GM12872 (cell line): ENCODE measurements at regions not wholly inside any gene's neighbourhood (a gene's known extent, or its start where the extent isn't known, plus 50 kb on each side); places are given as distances from the start of the nearest gene placed in this dataset.

Experiments
- TF ChIP-seq, protein P1 (sequence below): IDR thresholded peaks from 3 replicates; pipeline ENCODE4 v1.5.1; 2011; ENCODE audit warnings: low read depth, mild to moderate bottlenecking, low read length, moderate library complexity; ENCODE audit not compliant: insufficient read depth

DNA sequence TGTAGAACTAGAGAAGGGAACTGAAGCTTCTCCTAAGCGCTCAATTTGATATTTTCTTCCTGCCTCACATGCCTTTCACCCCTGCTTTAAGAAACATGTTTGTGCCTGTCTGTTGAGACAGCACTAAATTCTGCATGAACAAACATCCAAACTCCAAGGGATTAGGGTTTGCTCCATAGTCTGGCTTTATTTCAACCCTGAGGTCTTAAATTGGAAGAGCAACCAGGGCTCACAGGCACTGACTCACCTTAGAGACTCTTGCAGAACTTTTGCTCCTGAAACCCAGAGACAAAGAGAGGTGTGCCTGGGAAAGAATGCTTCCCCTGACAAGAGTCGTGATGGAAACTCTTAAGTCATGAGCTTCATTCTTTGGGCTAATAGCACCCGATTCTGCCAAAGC is 393.9 kb upstream of the MCTP2 start:
- TF ChIP-seq, protein P1, sequence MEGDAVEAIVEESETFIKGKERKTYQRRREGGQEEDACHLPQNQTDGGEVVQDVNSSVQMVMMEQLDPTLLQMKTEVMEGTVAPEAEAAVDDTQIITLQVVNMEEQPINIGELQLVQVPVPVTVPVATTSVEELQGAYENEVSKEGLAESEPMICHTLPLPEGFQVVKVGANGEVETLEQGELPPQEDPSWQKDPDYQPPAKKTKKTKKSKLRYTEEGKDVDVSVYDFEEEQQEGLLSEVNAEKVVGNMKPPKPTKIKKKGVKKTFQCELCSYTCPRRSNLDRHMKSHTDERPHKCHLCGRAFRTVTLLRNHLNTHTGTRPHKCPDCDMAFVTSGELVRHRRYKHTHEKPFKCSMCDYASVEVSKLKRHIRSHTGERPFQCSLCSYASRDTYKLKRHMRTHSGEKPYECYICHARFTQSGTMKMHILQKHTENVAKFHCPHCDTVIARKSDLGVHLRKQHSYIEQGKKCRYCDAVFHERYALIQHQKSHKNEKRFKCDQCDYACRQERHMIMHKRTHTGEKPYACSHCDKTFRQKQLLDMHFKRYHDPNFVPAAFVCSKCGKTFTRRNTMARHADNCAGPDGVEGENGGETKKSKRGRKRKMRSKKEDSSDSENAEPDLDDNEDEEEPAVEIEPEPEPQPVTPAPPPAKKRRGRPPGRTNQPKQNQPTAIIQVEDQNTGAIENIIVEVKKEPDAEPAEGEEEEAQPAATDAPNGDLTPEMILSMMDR = no peak

DNA sequence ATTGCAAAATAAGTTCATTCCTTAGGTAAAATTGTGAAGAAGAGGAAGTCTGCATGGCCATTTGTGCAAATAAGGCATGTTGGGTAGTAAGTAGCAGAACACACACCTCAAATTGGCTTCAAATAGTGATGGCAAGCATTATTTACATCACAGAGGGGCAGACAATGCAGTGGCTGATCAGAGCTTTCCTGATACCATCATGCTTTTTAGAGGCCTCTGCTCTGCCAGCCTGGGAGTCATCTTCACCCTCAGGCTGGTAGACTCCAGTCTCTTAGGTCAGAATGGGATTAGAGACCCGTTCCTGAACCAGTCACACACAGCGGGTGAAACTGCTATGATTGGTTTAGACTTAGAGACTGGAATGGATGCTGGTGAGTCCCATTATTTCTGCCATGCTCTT is 396.0 kb upstream of the MCTP2 start:
- TF ChIP-seq, protein P1 = no peak

DNA sequence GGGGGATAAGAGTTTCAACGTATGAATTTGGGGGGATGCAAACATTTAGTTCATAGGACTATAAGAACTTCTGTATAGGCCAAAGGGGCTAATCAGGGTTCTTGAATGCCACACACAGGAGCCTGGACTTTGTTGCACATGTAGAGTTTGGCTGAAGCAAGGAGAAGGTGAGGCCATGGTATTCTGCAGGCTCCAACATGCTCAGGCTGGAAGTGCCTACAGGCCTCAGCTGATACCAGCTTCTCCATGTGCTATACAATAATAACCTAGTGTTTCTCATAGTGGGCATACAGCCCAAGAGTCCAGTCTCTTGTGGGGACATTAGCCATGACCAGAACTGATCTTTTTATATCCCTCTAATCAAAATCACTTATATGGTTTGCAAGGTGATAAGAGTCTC is 399.7 kb upstream of the MCTP2 start:
- TF ChIP-seq, protein P1 = no peak

DNA sequence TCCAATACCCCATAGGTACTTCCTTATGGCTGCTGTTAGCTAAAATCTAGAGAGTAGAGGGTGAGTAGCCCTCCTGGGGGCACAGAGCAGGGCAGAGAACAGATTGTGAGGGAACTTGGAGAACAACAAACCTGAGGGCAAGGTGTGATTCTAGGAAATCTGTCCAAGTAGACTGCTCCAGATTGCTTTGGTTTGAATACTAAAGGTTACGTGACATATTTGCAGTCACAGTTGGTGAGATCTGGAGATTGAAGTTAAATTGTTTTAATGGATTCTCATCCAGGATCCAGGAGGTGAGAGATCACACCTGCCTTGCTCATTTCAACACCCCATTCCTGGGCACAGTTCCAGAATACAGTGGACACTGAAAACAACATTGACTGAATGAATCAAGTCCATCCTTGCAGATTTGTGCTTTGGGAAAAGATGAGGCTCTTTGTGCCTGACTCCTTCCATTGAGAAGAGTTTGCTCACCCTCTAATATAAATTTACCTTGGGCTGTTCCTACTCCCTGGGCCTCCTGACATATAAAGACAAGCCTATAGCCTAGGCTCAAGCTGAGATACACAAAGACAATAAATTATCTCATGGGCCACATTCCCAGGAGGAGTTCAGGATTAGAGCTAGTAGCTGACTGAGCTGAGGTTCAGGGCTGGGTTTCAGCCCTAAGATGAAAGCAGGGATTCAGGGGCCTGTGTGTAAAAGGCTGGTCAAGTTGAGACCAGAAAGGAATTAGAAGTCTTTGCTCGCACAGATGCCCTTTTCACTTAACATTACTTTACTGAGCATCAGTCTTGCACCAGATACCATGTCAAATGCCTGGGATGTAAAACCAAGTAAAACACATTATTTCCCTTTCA is 400.9 kb upstream of the MCTP2 start:
- TF ChIP-seq, protein P1 = no peak

DNA sequence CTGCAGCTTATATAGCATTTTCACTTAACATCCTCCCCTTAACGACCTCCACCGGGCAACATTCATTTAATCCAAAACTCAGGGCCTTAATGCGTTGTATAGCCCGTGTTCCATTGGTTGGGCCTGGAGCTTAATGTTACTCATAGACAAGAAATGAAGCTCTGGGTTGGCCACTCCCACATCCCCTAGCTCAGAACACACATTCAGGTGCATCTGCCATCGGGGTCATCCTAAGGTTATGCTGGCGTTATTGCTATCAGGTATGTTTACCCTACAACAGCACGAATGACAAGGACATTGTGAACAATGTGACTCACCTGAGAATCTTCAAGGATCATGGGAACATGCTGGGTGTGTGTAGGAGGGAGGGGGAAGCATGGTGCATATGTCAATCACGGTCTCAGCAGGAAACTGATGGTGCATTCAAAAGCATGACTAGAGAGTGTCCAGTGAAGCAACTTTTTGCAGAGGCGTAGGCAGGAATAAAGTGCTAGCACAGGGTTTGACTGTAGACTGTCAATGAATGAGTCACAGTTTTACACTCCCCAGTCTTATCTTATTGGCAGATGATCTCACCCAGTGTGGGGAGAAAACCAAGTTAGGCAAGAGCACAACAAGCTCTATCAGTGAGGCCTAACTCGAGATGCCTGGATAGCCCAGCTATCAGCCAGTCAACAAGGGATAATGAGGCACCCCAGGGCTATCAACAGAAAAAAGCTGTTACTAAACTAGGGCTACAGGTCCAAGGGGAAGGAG is 402.1 kb upstream of the MCTP2 start:
- TF ChIP-seq, protein P1 = no peak

DNA sequence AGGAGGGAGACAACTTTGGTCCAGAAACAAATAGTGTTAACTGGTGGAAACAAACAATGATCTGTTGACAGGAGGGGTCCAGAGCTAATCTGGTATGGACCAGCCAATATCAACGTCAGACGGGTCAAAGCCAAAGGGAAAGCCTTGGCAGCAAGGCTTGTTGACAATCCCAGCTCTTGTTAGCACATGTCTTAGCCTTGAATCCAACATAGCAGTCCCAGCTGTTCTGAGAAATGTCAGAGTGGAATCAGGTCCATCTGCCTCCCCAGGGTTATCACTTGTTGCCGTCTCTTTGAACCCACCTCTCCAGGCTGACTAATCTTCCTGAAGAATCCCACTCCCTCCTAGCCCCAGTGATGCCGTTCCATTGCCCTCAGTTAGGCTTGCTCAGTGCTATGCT is 404.6 kb upstream of the MCTP2 start:
- TF ChIP-seq, protein P1 = no peak

DNA sequence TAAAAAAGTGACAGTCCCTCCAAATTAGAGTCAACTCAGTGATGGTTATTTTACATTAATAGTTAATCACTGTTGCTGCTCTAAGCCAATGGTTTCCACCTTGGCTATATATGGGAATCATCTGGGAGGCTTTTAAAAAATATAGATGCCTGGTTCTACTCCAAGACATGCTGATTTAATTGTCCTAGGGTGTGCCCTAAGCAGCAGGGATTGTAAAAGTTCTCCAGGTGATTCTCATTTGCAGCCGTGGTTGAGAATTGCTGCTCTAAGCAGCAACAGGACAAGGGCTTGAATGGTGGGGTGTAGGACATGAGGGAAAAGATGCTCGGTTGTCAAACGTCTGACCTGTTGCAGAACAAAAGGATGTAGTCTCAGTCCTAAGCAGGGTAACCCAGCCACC is 405.1 kb upstream of the MCTP2 start:
- TF ChIP-seq, protein P1 = no peak
